ENCODE measurements at regions not wholly inside any gene's neighbourhood (a gene's known extent, or its start where the extent isn't known, plus 50 kb on each side); places are given as distances from the start of the nearest gene placed in this dataset.
"Not testable (repeated sequence)": the region's sequence is repeated elsewhere in the genome, so short reads cannot be mapped to it uniquely, and the experiment has no call there.

GRCh38 chr3:77707281-77707680, 667.4 kb downstream of the ROBO2 start:
- H3K4me1 ChIP-seq (ENCODE audit: control insufficient read depth in 5 of 5, insufficient read depth in 5 of 5, low read length in 5 of 5): no peaks in the 10 kb centered on the region
- no peaks in the 10 kb centered on the region for H3K36me3 ChIP-seq (ENCODE audit: control insufficient read depth in 5 of 5, insufficient read depth in 5 of 5, low read length in 5 of 5)

GRCh38 chr3:77709155-77709554, 669.3 kb downstream of the ROBO2 start:
- no peaks in the 10 kb centered on the region for H3K36me3 ChIP-seq (ENCODE audit: control insufficient read depth in 5 of 5, insufficient read depth in 5 of 5, low read length in 5 of 5)
- no peaks in the 10 kb centered on the region for H3K27me3 ChIP-seq (ENCODE audit: control insufficient read depth in 5 of 5, insufficient read depth in 4 of 5, low read length in 5 of 5)
- no peaks in the 10 kb centered on the region for H3K9me3 ChIP-seq (ENCODE audit: control insufficient read depth in 5 of 5, low read length in 5 of 5)
- H3K27ac ChIP-seq (ENCODE audit: low read depth, low read length): no peak overlapping the region
- no peaks in the 10 kb centered on the region for H3K4me1 ChIP-seq (ENCODE audit: control insufficient read depth in 5 of 5, insufficient read depth in 5 of 5, low read length in 5 of 5)
- no peak overlapping the region for H3K9ac ChIP-seq (ENCODE audit: low read length in 5 of 5)
- H3K4me3 ChIP-seq (ENCODE audit: low read depth in 1 of 5, low read length in 5 of 5): no peak overlapping the region

More at GRCh38 chr3:77707281-77707680, 667.4 kb downstream of the ROBO2 start:
- no peak overlapping the region for H3K27ac ChIP-seq (ENCODE audit: low read depth, low read length)
- H3K9me3 ChIP-seq (ENCODE audit: control insufficient read depth in 5 of 5, low read length in 5 of 5): no peaks in the 10 kb centered on the region
- peaks cover 0 to 3% (median 0%) of the 10 kb centered on the region in 5 donors for H3K27me3 ChIP-seq (ENCODE audit: control insufficient read depth in 5 of 5, insufficient read depth in 4 of 5, low read length in 5 of 5)
- no peak overlapping the region for H3K9ac ChIP-seq (ENCODE audit: low read length in 5 of 5)
- no peak overlapping the region for H3K4me3 ChIP-seq (ENCODE audit: low read depth in 1 of 5, low read length in 5 of 5)

DNA sequence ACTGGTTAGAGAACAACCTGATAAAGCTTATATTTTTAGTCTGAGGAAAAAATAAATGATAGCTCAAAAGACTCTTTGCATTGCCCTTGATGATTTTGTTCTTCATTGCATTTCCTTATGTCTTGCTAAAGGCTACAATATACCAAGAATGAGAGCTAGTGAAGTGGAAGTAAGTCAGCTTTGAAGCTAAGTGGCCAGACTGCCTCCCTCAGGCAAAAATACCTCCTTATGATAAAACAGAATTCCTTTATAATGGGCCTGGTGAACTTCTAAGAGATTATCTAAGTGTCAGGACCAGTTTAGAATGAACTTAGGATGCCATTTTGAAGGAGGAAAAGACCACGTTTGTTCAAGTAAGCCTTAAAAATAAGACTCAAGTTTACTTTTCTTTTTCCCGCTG, 678.4 kb downstream of the ROBO2 start:
- no peak overlapping the region for H3K9ac ChIP-seq (ENCODE audit: low read length in 5 of 5)
- H3K27ac ChIP-seq (ENCODE audit: low read depth, low read length): no peak overlapping the region
- no peaks in the 10 kb centered on the region for H3K9me3 ChIP-seq (ENCODE audit: control insufficient read depth in 5 of 5, low read length in 5 of 5)
- H3K4me1 ChIP-seq (ENCODE audit: control insufficient read depth in 5 of 5, insufficient read depth in 5 of 5, low read length in 5 of 5): peaks cover 0 to 2% (median 0%) of the 10 kb centered on the region in 5 donors
- H3K27me3 ChIP-seq (ENCODE audit: control insufficient read depth in 5 of 5, insufficient read depth in 4 of 5, low read length in 5 of 5): no peaks in the 10 kb centered on the region
- H3K4me3 ChIP-seq (ENCODE audit: low read depth in 1 of 5, low read length in 5 of 5): no peak overlapping the region
- H3K36me3 ChIP-seq (ENCODE audit: control insufficient read depth in 5 of 5, insufficient read depth in 5 of 5, low read length in 5 of 5): no peaks in the 10 kb centered on the region

DNA sequence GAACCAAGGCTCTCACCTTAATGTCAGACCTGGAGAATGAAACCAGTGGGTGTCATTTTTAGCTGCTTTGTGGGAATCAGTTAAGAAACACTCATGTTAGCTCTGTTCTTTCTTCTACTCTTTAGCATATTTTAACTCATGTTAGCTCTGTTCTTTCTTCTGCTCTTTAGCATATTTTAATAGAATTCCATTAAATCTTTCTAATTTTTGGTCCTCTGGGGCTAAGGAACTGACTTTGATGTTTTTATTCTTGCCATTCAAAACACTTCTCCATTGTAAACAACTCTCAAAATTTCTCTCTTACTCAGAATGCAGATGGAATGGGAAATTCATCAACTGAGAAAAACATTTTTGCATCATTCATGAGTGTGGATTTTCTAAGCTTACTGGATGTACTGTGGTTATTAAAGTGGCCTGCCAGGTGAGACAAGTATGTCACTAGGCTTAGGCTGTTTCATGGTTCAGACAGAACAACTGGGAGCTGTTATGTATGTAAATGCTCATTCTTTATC, 680.6 kb downstream of the ROBO2 start:
- Histone ChIP-seq H3K4me1 (ENCODE audit: control insufficient read depth in 5 of 5, insufficient read depth in 5 of 5, low read length in 5 of 5) (peaks cover 0 to 2% (median 0%) of the 10 kb centered on the region in 5 donors), H3K4me3 (ENCODE audit: low read depth in 1 of 5, low read length in 5 of 5) (no peak overlapping the region), H3K27ac (ENCODE audit: low read depth, low read length) (no peak overlapping the region)

DNA sequence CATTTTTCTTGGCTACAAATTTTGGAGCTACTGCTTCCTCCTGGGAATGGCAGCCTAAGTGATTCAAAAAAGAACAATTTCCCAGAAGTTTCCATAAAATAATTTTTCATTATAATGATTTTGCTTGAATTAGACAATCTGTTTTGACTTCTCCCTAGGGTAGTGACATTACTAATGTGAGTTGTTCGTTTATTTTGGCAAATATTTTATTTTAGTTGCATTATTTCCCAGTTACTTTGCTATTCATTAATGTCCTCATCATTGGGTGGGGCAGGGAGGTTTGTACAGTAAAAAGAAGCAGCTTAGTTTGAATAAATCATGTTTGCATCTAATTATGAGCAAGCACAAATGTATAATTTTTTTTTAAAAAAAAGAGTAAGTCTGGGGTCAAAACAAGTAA, 686.6 kb downstream of the ROBO2 start:
- Histone ChIP-seq H3K4me1 (ENCODE audit: control insufficient read depth in 5 of 5, insufficient read depth in 5 of 5, low read length in 5 of 5) (no peaks in the 10 kb centered on the region), H3K36me3 (ENCODE audit: control insufficient read depth in 5 of 5, insufficient read depth in 5 of 5, low read length in 5 of 5) (no peaks in the 10 kb centered on the region), H3K9me3 (ENCODE audit: control insufficient read depth in 5 of 5, low read length in 5 of 5) (no peaks in the 10 kb centered on the region), H3K4me3 (ENCODE audit: low read depth in 1 of 5, low read length in 5 of 5) (no peak overlapping the region), H3K9ac (ENCODE audit: low read length in 5 of 5) (no peak overlapping the region), H3K27ac (ENCODE audit: low read depth, low read length) (no peak overlapping the region), H3K27me3 (ENCODE audit: control insufficient read depth in 5 of 5, insufficient read depth in 4 of 5, low read length in 5 of 5) (no peaks in the 10 kb centered on the region)

More for the DNA sequence above, 680.6 kb downstream of the ROBO2 start:
- H3K36me3 ChIP-seq (ENCODE audit: control insufficient read depth in 5 of 5, insufficient read depth in 5 of 5, low read length in 5 of 5): no peaks in the 10 kb centered on the region
- no peak overlapping the region for H3K9ac ChIP-seq (ENCODE audit: low read length in 5 of 5)
- H3K9me3 ChIP-seq (ENCODE audit: control insufficient read depth in 5 of 5, low read length in 5 of 5): no peaks in the 10 kb centered on the region
- H3K27me3 ChIP-seq (ENCODE audit: control insufficient read depth in 5 of 5, insufficient read depth in 4 of 5, low read length in 5 of 5): no peaks in the 10 kb centered on the region

- no peak overlapping the region for H3K27ac ChIP-seq (ENCODE audit: low read depth, low read length)
- H3K4me1 ChIP-seq (ENCODE audit: control insufficient read depth in 5 of 5, insufficient read depth in 5 of 5, low read length in 5 of 5): no peaks in the 10 kb centered on the region
- no peaks in the 10 kb centered on the region for H3K9me3 ChIP-seq (ENCODE audit: control insufficient read depth in 5 of 5, low read length in 5 of 5)
- H3K27me3 ChIP-seq (ENCODE audit: control insufficient read depth in 5 of 5, insufficient read depth in 4 of 5, low read length in 5 of 5): no peaks in the 10 kb centered on the region
- H3K36me3 ChIP-seq (ENCODE audit: control insufficient read depth in 5 of 5, insufficient read depth in 5 of 5, low read length in 5 of 5): no peaks in the 10 kb centered on the region
- no peak overlapping the region for H3K4me3 ChIP-seq (ENCODE audit: low read depth in 1 of 5, low read length in 5 of 5)
- no peak overlapping the region for H3K9ac ChIP-seq (ENCODE audit: low read length in 5 of 5)
Measured at GRCh38 chr3:77746048-77746447, 706.1 kb downstream of the ROBO2 start.

DNA sequence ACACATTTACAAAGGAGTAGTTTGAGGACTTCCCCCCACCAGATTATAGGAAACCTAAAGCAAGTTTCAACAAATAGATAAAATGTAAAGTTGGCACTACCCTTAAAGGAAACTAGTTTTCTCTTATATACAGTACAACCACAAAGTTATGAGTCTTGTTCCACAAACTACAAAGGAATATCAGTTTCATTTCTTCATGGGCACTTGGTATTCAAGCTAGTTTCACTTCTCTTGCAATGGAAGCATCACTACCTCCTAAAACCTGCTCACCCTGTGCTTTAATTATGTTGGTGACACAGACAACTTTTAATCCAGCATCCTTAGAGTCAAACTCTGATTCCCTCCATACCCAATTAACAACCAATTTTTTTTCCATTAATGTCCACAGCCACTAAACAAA, 707.0 kb downstream of the ROBO2 start:
- Histone ChIP-seq H3K4me1 (ENCODE audit: control insufficient read depth in 5 of 5, insufficient read depth in 5 of 5, low read length in 5 of 5) (no peaks in the 10 kb centered on the region), H3K27me3 (ENCODE audit: control insufficient read depth in 5 of 5, insufficient read depth in 4 of 5, low read length in 5 of 5) (no peaks in the 10 kb centered on the region), H3K27ac (ENCODE audit: low read depth, low read length) (no peak overlapping the region)

DNA sequence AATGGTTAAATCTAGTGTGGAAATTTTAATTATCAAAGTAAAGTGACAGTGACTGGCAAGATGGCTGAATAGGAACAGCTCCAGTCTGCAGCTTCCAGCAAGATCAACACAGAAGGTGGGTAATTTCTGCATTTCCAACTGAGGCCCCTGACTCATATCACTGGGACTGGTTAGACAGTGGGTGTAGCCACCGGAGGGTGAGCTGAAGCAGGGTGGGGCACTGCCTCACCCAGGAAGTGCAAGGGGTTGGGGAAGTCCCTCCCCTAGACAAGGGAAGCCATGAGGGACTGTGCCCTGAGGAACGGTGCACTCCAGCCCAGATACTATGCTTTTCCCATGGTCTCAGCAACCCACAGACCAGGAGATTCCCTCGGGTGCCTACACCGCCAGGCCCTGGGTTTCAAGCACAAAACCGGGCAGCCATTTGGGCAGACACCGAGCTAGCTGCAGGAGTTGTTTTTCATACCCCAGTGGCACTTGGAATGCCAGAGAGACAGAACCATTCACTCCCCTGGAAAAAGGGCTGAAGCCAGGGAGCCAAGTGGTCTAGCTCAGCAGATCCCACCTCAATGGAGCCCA, 716.6 kb downstream of the ROBO2 start:
- not testable (repeated sequence) for H3K27ac ChIP-seq (ENCODE audit: low read depth, low read length); H3K36me3 ChIP-seq (ENCODE audit: control insufficient read depth in 5 of 5, insufficient read depth in 5 of 5, low read length in 5 of 5); H3K4me1 ChIP-seq (ENCODE audit: control insufficient read depth in 5 of 5, insufficient read depth in 5 of 5, low read length in 5 of 5); H3K27me3 ChIP-seq (ENCODE audit: control insufficient read depth in 5 of 5, insufficient read depth in 4 of 5, low read length in 5 of 5); H3K9ac ChIP-seq (ENCODE audit: low read length in 5 of 5); H3K4me3 ChIP-seq (ENCODE audit: low read depth in 1 of 5, low read length in 5 of 5)
- peaks cover 0 to 10% (median 0%) of the 10 kb centered on the region in 5 donors for H3K9me3 ChIP-seq (ENCODE audit: control insufficient read depth in 5 of 5, low read length in 5 of 5)

More for the DNA sequence above, 707.0 kb downstream of the ROBO2 start:
- no peak overlapping the region for H3K9ac ChIP-seq (ENCODE audit: low read length in 5 of 5)
- H3K4me3 ChIP-seq (ENCODE audit: low read depth in 1 of 5, low read length in 5 of 5): no peak overlapping the region
- no peaks in the 10 kb centered on the region for H3K9me3 ChIP-seq (ENCODE audit: control insufficient read depth in 5 of 5, low read length in 5 of 5)
- no peaks in the 10 kb centered on the region for H3K36me3 ChIP-seq (ENCODE audit: control insufficient read depth in 5 of 5, insufficient read depth in 5 of 5, low read length in 5 of 5)

DNA sequence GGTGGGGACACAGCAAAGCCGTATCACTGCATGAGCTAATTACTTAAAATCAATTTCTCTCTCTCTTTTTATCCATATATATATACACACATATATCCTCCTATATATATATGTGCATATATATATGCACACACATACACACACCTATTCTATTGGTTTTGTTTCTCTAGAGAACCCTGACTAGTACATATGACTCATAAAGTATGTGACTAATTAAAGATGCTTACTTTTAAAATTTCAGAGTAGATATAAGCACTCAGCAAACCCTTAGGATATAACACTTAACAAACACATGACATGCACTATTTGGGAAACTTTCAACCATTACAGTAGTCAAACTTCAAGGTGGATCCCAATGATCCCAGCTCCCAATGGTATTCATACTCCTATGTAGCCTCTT, 732.6 kb downstream of the ROBO2 start:
- Histone ChIP-seq H3K36me3 (ENCODE audit: control insufficient read depth in 5 of 5, insufficient read depth in 5 of 5, low read length in 5 of 5) (no peaks in the 10 kb centered on the region), H3K27ac (ENCODE audit: low read depth, low read length) (no peak overlapping the region)

GRCh38 chr3:77773084-77773483, 733.2 kb downstream of the ROBO2 start:
- Histone ChIP-seq H3K4me1 (ENCODE audit: control insufficient read depth in 5 of 5, insufficient read depth in 5 of 5, low read length in 5 of 5) (no peaks in the 10 kb centered on the region), H3K27me3 (ENCODE audit: control insufficient read depth in 5 of 5, insufficient read depth in 4 of 5, low read length in 5 of 5) (no peaks in the 10 kb centered on the region), H3K36me3 (ENCODE audit: control insufficient read depth in 5 of 5, insufficient read depth in 5 of 5, low read length in 5 of 5) (no peaks in the 10 kb centered on the region), H3K9me3 (ENCODE audit: control insufficient read depth in 5 of 5, low read length in 5 of 5) (peaks cover 0 to 4% (median 0%) of the 10 kb centered on the region in 5 donors), H3K9ac (ENCODE audit: low read length in 5 of 5) (no peak overlapping the region), H3K4me3 (ENCODE audit: low read depth in 1 of 5, low read length in 5 of 5) (no peak overlapping the region), H3K27ac (ENCODE audit: low read depth, low read length) (no peak overlapping the region)

More for the DNA sequence above, 732.6 kb downstream of the ROBO2 start:
- H3K27me3 ChIP-seq (ENCODE audit: control insufficient read depth in 5 of 5, insufficient read depth in 4 of 5, low read length in 5 of 5): no peaks in the 10 kb centered on the region
- H3K4me3 ChIP-seq (ENCODE audit: low read depth in 1 of 5, low read length in 5 of 5): no peak overlapping the region
- H3K4me1 ChIP-seq (ENCODE audit: control insufficient read depth in 5 of 5, insufficient read depth in 5 of 5, low read length in 5 of 5): no peaks in the 10 kb centered on the region
- H3K9ac ChIP-seq (ENCODE audit: low read length in 5 of 5): no peak overlapping the region
- peaks cover 0 to 4% (median 0%) of the 10 kb centered on the region in 5 donors for H3K9me3 ChIP-seq (ENCODE audit: control insufficient read depth in 5 of 5, low read length in 5 of 5)

All from subcutaneous abdominal adipose tissue (tissue), 5 donors.